Naive thymus-derived CD4-positive, alpha-beta T cell (primary cell): ENCODE measurements at regions not wholly inside any gene's neighbourhood (a gene's known extent, or its start where the extent isn't known, plus 50 kb on each side); places are given as distances from the start of the nearest gene placed in this dataset.

ENCODE experiments used
- ATAC-seq: fragments of 150-1000 bp; cut with Tn5 transposase; 2 replicates; pipeline ENCODE4 v1.10.0; 2021; ENCODE audit warnings: mild to moderate bottlenecking, moderate library complexity
- CTCF ChIA-PET: fragments of 350-600 bp; sonication (Branson Sonifier 250); formaldehyde crosslinking; loops from one replicate; lab custom pipeline; 2021; ENCODE audit warnings: antibody characterized with exemption; lab: Charles Lee
- POLR2A ChIA-PET: fragments of 350-600 bp; sonication (Branson Sonifier 250); formaldehyde crosslinking; loops from one replicate; lab custom pipeline; 2021; ENCODE audit warnings: antibody characterized with exemption, inconsistent platforms; lab: Charles Lee
- DNase-seq, 9 donors: peaks; one replicate each; pipeline versions ENCODE4 v3.0.0 to v3.0.0-alpha.2; 2020 to 2022; ENCODE audit warnings: mixed read lengths in 1 of 9
- H3K27ac ChIP-seq: one replicate; pipeline ENCODE4 v1.7.0; 2013; ENCODE audit warnings: mild to moderate bottlenecking, low read depth, low read length, moderate library complexity
- H3K27me3 ChIP-seq, 2 donors: one replicate each; pipeline ENCODE4 v1.7.0; 2013; ENCODE audit warnings: low read length in 2 of 2, mild to moderate bottlenecking in 2 of 2, moderate library complexity in 2 of 2; ENCODE audit not compliant: control insufficient read depth in 2 of 2, insufficient read depth in 2 of 2
- H3K36me3 ChIP-seq, 3 experiments: 1 replicate in 2 of 3; 2 replicates in 1 of 3; pipeline ENCODE4 v1.7.0; 2013; ENCODE audit warnings: low read length in 3 of 3, mild to moderate bottlenecking in 3 of 3, moderate library complexity in 1 of 3; ENCODE audit not compliant: insufficient read depth in 3 of 3, control insufficient read depth in 2 of 3
- H3K4me1 ChIP-seq, 2 donors: one replicate each; pipeline ENCODE4 v1.7.0; 2013; ENCODE audit warnings: low read length in 2 of 2, mild to moderate bottlenecking in 2 of 2, moderate library complexity in 1 of 2; ENCODE audit not compliant: control insufficient read depth in 2 of 2, insufficient read depth in 2 of 2
- H3K4me3 ChIP-seq: 2 replicates; pipeline ENCODE4 v1.7.0; 2013; ENCODE audit warnings: mild to moderate bottlenecking, low read length
- H3K9me3 ChIP-seq, 3 experiments: 1 replicate in 2 of 3; 2 replicates in 1 of 3; pipeline ENCODE4 v1.7.0; 2013; ENCODE audit warnings: low read length in 3 of 3; ENCODE audit not compliant: control insufficient read depth in 2 of 3
- H3K27ac Mint-ChIP-seq, 9 donors: one replicate each; pipeline ENCODE4 v1.8.0; 2020 to 2022; ENCODE audit warnings: mixed read lengths in 9 of 9, mild to moderate bottlenecking in 8 of 9, moderate library complexity in 5 of 9, inconsistent platforms in 2 of 9
- H3K27me3 Mint-ChIP-seq, 5 donors: one replicate each; pipeline ENCODE4 v1.8.0; 2021 to 2022; ENCODE audit warnings: mixed read lengths in 5 of 5, mild to moderate bottlenecking in 1 of 5
- H3K36me3 Mint-ChIP-seq, 5 donors: one replicate each; pipeline ENCODE4 v1.8.0; 2020 to 2022; ENCODE audit warnings: mixed read lengths in 5 of 5, mild to moderate bottlenecking in 3 of 5, inconsistent platforms in 1 of 5
- H3K4me1 Mint-ChIP-seq, 7 donors: one replicate each; pipeline ENCODE4 v1.8.0; 2020 to 2022; ENCODE audit warnings: mixed read lengths in 7 of 7, mild to moderate bottlenecking in 3 of 7, inconsistent platforms in 1 of 7
- H3K4me3 Mint-ChIP-seq, 10 donors: one replicate each; pipeline ENCODE4 v1.8.0; 2020 to 2022; ENCODE audit warnings: mild to moderate bottlenecking in 10 of 10, mixed read lengths in 10 of 10, moderate library complexity in 6 of 10, inconsistent platforms in 2 of 10
- H3K9me3 Mint-ChIP-seq, 11 donors: one replicate each; pipeline ENCODE4 v1.8.0; 2020 to 2022; ENCODE audit warnings: mixed read lengths in 11 of 11, mild to moderate bottlenecking in 4 of 11, inconsistent platforms in 1 of 11, moderate library complexity in 1 of 11
- intact Hi-C, 2 donors: fragments of 100-400 bp; cut with micrococcal nuclease; formaldehyde crosslinking; loops; one replicate each; pipeline ENCODE4 v1.15.1; 2023

DNA sequence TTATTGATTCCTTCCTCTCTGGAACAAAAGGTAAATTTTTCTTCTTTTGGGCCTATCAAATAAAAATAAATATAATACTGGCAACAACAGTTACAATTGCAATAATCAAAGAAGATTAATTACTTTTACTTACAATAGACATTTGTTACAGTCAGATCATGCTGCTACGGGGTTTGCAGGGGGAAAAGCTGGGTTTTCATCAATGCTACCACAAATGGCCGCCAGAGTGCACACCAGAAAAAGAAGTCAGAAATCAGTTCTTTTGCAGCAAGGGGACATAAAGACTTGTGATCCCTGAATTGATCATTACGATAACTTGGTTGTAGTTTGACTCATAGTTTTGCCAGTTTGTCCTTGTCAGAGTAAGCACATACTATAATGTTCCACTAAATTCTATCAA is 714.5 kb upstream of the EYS start:
- Histone ChIP-seq H3K9me3 (no peaks in the 10 kb centered on the region), H3K4me1 (no peaks in the 10 kb centered on the region), H3K36me3 (no peaks in the 10 kb centered on the region), H3K4me3 (no peak overlapping the region), H3K27me3 (no peaks in the 10 kb centered on the region), H3K27ac (no peak overlapping the region)
- Mint-ChIP-seq H3K9me3 (peaks cover 0 to 16% (median 6%) of the 10 kb centered on the region in 11 donors), H3K27me3 (no peaks in the 10 kb centered on the region), H3K4me1 (no peaks in the 10 kb centered on the region), H3K36me3 (peaks cover 0 to 6% (median 0%) of the 10 kb centered on the region in 5 donors), H3K4me3 (no peak overlapping the region), H3K27ac (no peak overlapping the region)
- intact Hi-C loops, result no loop called here
- no peak for ATAC-seq
- ChIA-PET POLR2A (no interaction called here), CTCF (no interaction called here)
- DNase-seq, result no peak

DNA sequence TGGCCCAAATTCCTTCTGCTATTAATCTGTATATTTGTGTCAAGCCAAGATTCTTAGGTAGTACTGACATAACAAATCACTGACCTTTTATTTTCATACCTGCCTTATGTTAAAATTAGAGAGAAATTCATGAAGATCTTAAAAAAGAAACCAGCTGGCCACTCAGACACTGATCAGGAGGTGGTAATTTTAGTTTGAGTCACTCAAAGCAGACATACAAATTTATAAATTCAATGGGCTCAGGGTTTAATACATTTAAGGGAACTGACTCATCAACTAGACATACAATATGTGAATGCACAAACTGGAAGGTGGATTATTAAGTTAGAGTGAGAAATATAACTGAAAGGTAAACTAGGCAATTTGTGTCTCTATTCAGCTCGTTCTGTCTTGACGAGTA is 711.9 kb upstream of the EYS start:
- intact Hi-C loops, result no loop called here
- no peak overlapping the region for H3K4me3 ChIP-seq
- ChIA-PET CTCF (no interaction called here), POLR2A (no interaction called here)
- H3K9me3 ChIP-seq, result no peaks in the 10 kb centered on the region
- H3K27me3 ChIP-seq, result no peaks in the 10 kb centered on the region
- no peak overlapping the region for H3K27ac ChIP-seq
- H3K27me3 Mint-ChIP-seq, result no peaks in the 10 kb centered on the region
- no peak for ATAC-seq
- H3K4me3 Mint-ChIP-seq, result no peak overlapping the region
- no peak overlapping the region for H3K27ac Mint-ChIP-seq
- H3K4me1 ChIP-seq, result no peaks in the 10 kb centered on the region
- H3K36me3 Mint-ChIP-seq, result no peaks in the 10 kb centered on the region
- H3K9me3 Mint-ChIP-seq, result peaks cover 0 to 5% (median 3%) of the 10 kb centered on the region in 11 donors
- no peaks in the 10 kb centered on the region for H3K4me1 Mint-ChIP-seq
- H3K36me3 ChIP-seq, result no peaks in the 10 kb centered on the region
- no peak for DNase-seq

DNA sequence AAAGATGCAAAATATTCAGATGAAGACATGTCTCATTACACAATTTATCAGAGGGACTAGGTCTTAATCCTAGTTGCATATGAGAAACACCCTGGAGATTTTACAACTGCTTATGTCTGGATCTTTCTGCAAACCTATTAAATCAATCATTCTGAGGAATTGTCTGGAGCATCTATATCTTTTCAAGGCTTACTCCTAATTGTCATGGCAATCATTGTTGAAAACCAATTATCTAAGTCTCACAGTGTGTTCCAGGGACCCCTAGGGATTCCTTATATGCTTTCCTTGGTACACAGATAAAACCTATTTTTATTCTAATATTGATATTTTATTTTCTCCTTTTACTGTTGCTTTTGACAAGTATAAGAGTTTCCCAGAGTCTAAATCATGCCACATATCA is 696.9 kb upstream of the EYS start:
- Histone ChIP-seq H3K27ac (no peak overlapping the region), H3K9me3 (no peaks in the 10 kb centered on the region), H3K4me3 (no peak overlapping the region), H3K4me1 (no peaks in the 10 kb centered on the region), H3K36me3 (no peaks in the 10 kb centered on the region), H3K27me3 (no peaks in the 10 kb centered on the region)
- ATAC-seq (no peak), DNase-seq (no peak)
- CTCF ChIA-PET, result no interaction called here
- POLR2A ChIA-PET, result no interaction called here
- no peaks in the 10 kb centered on the region for H3K4me1 Mint-ChIP-seq
- H3K27me3 Mint-ChIP-seq, result no peaks in the 10 kb centered on the region
- H3K36me3 Mint-ChIP-seq, result no peaks in the 10 kb centered on the region
- intact Hi-C loops, result no loop called here
- H3K4me3 Mint-ChIP-seq, result no peak overlapping the region
- H3K27ac Mint-ChIP-seq, result no peak overlapping the region
- H3K9me3 Mint-ChIP-seq, result peaks cover 0 to 6% (median 0%) of the 10 kb centered on the region in 11 donors

DNA sequence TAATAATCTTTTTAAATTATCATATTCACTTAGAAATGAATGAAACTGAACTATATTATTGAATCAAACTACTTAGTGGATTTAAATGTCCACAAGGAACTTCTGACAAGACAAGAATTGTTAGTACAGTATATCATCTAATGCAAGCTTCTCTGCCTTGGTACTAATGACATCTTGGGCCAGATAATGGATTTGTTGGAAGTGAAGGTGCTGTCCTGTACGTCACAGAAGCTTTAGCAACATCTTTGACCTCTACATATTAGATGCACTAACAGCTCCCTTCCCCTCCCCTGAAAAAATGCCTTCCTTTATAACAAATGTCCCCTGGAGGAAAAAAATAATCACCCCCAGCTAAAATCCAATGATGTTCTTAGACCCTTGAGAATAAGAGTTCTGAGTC is 695.8 kb upstream of the EYS start:
- no peaks in the 10 kb centered on the region for H3K36me3 Mint-ChIP-seq
- Histone ChIP-seq H3K9me3 (no peaks in the 10 kb centered on the region), H3K4me1 (no peaks in the 10 kb centered on the region), H3K36me3 (no peaks in the 10 kb centered on the region), H3K4me3 (no peak overlapping the region), H3K27ac (no peak overlapping the region), H3K27me3 (no peaks in the 10 kb centered on the region)
- H3K27me3 Mint-ChIP-seq, result no peaks in the 10 kb centered on the region
- no peaks in the 10 kb centered on the region for H3K4me1 Mint-ChIP-seq
- no peak overlapping the region for H3K27ac Mint-ChIP-seq
- DNase-seq (no peak), ATAC-seq (no peak)
- ChIA-PET POLR2A (no interaction called here), CTCF (no interaction called here)
- no peak overlapping the region for H3K4me3 Mint-ChIP-seq
- H3K9me3 Mint-ChIP-seq, result peaks cover 0 to 4% (median 0%) of the 10 kb centered on the region in 11 donors
- intact Hi-C loops, result no loop called here

DNA sequence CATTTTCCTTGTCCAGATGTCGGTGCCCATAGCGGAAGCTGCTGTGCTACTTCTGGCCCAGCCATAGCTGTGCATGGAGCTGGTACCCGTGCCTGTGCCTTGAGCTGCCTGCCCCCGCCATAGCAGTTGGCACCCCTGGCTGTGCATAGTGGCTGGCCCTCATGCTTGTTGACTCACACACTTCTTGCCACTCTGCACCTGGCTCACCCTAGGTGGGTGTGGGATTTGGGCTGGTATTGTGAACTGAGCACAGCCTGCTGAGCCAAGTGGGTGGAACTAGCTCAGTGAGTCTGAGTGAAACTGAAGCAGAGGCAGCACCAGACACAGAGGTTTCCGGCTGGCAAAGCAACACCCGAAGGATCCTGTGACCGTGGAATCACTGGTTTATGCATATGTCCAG is 689.5 kb upstream of the EYS start:
- ChIA-PET POLR2A (no interaction called here), CTCF (no interaction called here)
- intact Hi-C loops, result no loop called here
- Mint-ChIP-seq H3K27me3 (no peaks in the 10 kb centered on the region), H3K4me3 (no peak overlapping the region), H3K9me3 (peaks cover 0 to 4% (median 0%) of the 10 kb centered on the region in 11 donors), H3K27ac (no peak overlapping the region), H3K4me1 (no peaks in the 10 kb centered on the region), H3K36me3 (no peaks in the 10 kb centered on the region)
- no peaks in the 10 kb centered on the region for H3K36me3 ChIP-seq
- no peak for DNase-seq
- H3K4me1 ChIP-seq, result no peaks in the 10 kb centered on the region
- H3K27ac ChIP-seq, result no peak overlapping the region
- H3K9me3 ChIP-seq, result no peaks in the 10 kb centered on the region
- H3K4me3 ChIP-seq, result no peak overlapping the region
- H3K27me3 ChIP-seq, result no peaks in the 10 kb centered on the region
- ATAC-seq, result no peak

DNA sequence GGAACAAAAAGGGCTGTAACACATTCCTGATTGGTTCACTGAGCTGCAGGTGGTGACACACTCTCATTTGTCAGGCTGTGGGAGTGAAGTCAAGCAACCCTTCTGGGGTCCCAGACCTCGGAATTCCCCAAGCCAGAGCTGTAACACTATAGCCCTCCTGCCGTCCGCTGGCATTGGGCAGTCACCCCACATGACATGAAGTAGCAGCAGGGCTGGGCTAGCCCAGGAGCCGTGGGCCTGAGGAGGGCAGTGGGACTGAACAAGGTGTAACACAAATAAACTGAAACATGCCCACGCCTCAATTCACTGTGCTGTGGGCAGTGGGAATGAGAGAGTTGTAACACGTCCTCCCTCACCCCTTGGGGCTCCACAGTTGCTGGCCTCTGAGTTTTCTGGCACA is 689.1 kb upstream of the EYS start:
- Histone ChIP-seq H3K4me3 (no peak overlapping the region), H3K4me1 (no peaks in the 10 kb centered on the region), H3K36me3 (no peaks in the 10 kb centered on the region), H3K27me3 (no peaks in the 10 kb centered on the region), H3K9me3 (no peaks in the 10 kb centered on the region), H3K27ac (no peak overlapping the region)
- no peak for ATAC-seq
- Mint-ChIP-seq H3K27ac (no peak overlapping the region), H3K9me3 (peaks cover 0 to 4% (median 0%) of the 10 kb centered on the region in 11 donors), H3K27me3 (no peaks in the 10 kb centered on the region), H3K4me1 (no peaks in the 10 kb centered on the region), H3K4me3 (no peak overlapping the region), H3K36me3 (no peaks in the 10 kb centered on the region)
- DNase-seq, result no peak
- CTCF ChIA-PET, result no interaction called here
- POLR2A ChIA-PET, result no interaction called here
- intact Hi-C loops, result no loop called here

DNA sequence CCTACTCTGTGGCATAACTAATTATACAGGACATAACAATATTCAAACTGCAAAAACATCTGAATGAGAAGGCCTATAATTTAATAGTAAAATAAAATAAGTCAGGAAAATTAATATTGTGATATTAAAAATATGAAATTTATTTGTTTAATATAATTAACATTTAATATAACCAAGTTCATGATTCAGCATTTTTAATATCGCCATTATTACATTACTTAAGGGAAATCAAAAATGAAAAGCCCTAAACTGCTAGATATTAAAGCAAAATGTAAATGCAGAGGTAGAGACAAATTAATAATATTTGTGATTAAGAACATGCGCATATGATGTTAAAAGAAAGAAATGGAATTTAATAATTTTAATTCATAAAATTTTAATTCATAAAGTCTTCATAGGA is 683.4 kb upstream of the EYS start:
- DNase-seq (no peak), ATAC-seq (no peak)
- ChIA-PET CTCF (no interaction called here), POLR2A (no interaction called here)
- no peaks in the 10 kb centered on the region for H3K4me1 ChIP-seq
- no peaks in the 10 kb centered on the region for H3K27me3 ChIP-seq
- H3K4me1 Mint-ChIP-seq, result no peaks in the 10 kb centered on the region
- H3K9me3 ChIP-seq, result no peaks in the 10 kb centered on the region
- no peak overlapping the region for H3K4me3 Mint-ChIP-seq
- no peaks in the 10 kb centered on the region for H3K36me3 Mint-ChIP-seq
- H3K27me3 Mint-ChIP-seq, result no peaks in the 10 kb centered on the region
- H3K36me3 ChIP-seq, result no peaks in the 10 kb centered on the region
- no peak overlapping the region for H3K4me3 ChIP-seq
- H3K9me3 Mint-ChIP-seq, result peaks cover 0 to 4% (median 0%) of the 10 kb centered on the region in 11 donors
- H3K27ac ChIP-seq, result no peak overlapping the region
- H3K27ac Mint-ChIP-seq, result no peak overlapping the region
- intact Hi-C loops, result no loop called here
